RCC 7860 (cell line): ENCODE measurements at regions not wholly inside any gene's neighbourhood (a gene's known extent, or its start where the extent isn't known, plus 50 kb on each side); places are given as distances from the start of the nearest gene placed in this dataset.
"Not testable (repeated sequence)": the region's sequence is repeated elsewhere in the genome, so short reads cannot be mapped to it uniquely, and the experiment has no call there.

ENCODE experiments used
- DNase-seq: peaks from one replicate; pipeline ENCODE4 v3.0.0-alpha.2; 2015; ENCODE audit warnings: low spot score
- FAIRE-seq: peaks from 2 replicates; lab custom pipeline; 2012; peaks lifted over from hg19 to GRCh38; lab: Jason Lieb, UNC

GRCh38 chr12:131493068-131493826, 217.6 kb upstream of the SFSWAP start:
- FAIRE-seq (no peak), DNase-seq (no peak)

- FAIRE-seq (no peak), DNase-seq (no peak)
These were observed 216.7 kb upstream of the SFSWAP start for GRCh38 chr12:131494216-131494615.

GRCh38 chr12:131494741-131495524, 216.0 kb upstream of the SFSWAP start:
- FAIRE-seq (no peak), DNase-seq (no peak)

- FAIRE-seq (no peak), DNase-seq (no peak)
These were observed 212.9 kb upstream of the SFSWAP start for GRCh38 chr12:131497966-131498365.

- FAIRE-seq (no peak), DNase-seq (no peak)
These were observed 211.6 kb upstream of the SFSWAP start for GRCh38 chr12:131499160-131499863.

GRCh38 chr12:131499864-131500190, 211.1 kb upstream of the SFSWAP start:
- FAIRE-seq: no peak
- DNase-seq: no peak

GRCh38 chr12:131500564-131500963, 210.3 kb upstream of the SFSWAP start:
- no peak for FAIRE-seq

GRCh38 chr12:131505561-131505960, 205.3 kb upstream of the SFSWAP start:
- no peak for FAIRE-seq
- DNase-seq: no peak

More at GRCh38 chr12:131500564-131500963, 210.3 kb upstream of the SFSWAP start:
- DNase-seq: no peak

- FAIRE-seq (no peak), DNase-seq (no peak)
These were observed 204.5 kb upstream of the SFSWAP start for GRCh38 chr12:131506426-131506825.

GRCh38 chr12:131507094-131507493, 203.8 kb upstream of the SFSWAP start:
- DNase-seq: no peak
- FAIRE-seq: no peak

GRCh38 chr12:131507881-131508280, 203.0 kb upstream of the SFSWAP start:
- FAIRE-seq (no peak), DNase-seq (no peak)

GRCh38 chr12:131509701-131510100, 201.2 kb upstream of the SFSWAP start:
- FAIRE-seq (no peak), DNase-seq (no peak)

- no peak for DNase-seq
- no peak for FAIRE-seq
These were observed 200.5 kb upstream of the SFSWAP start for GRCh38 chr12:131510431-131510830.

GRCh38 chr12:131511391-131511802, 199.5 kb upstream of the SFSWAP start:
- peak; percentile 24 for DNase-seq
- FAIRE-seq: no peak

- DNase-seq: no peak
- no peak for FAIRE-seq
These were observed 198.9 kb upstream of the SFSWAP start for GRCh38 chr12:131511803-131512561.

GRCh38 chr12:131513606-131514005, 197.3 kb upstream of the SFSWAP start:
- DNase-seq (no peak), FAIRE-seq (no peak)

GRCh38 chr12:131520553-131520952, 190.3 kb upstream of the SFSWAP start:
- not testable (repeated sequence) for FAIRE-seq

GRCh38 chr12:131521326-131521725, 189.6 kb upstream of the SFSWAP start:
- no peak for FAIRE-seq
- DNase-seq: no peak

More at GRCh38 chr12:131520553-131520952, 190.3 kb upstream of the SFSWAP start:
- DNase-seq: not testable (repeated sequence)

- FAIRE-seq (no peak), DNase-seq (no peak)
These were observed 184.9 kb upstream of the SFSWAP start for GRCh38 chr12:131525795-131526508.

GRCh38 chr12:131527092-131527491, 183.8 kb upstream of the SFSWAP start:
- DNase-seq (no peak), FAIRE-seq (no peak)
